OCI-LY7 (cell line): ENCODE measurements at regions not wholly inside any gene's neighbourhood (a gene's known extent, or its start where the extent isn't known, plus 50 kb on each side); places are given as distances from the start of the nearest gene placed in this dataset.

ENCODE experiments used
- BruUV-seq: library from RNA; stranded (reverse); fragments of 400-500 nt; replicated peaks from 2 replicates; lab custom pipeline; 2021; lab: Mats Ljungman, UMichigan
- CTCF ChIA-PET: fragments of 300-600 bp; sonication (Branson Sonifier 250); formaldehyde crosslinking; loops from one replicate; lab custom pipeline; 2022; ENCODE audit warnings: antibody characterized with exemption; ENCODE audit not compliant: unreplicated experiment; lab: Charles Lee
- POLR2A ChIA-PET: fragments of 300-600 bp; sonication (Branson Sonifier 250); formaldehyde crosslinking; loops from one replicate; lab custom pipeline; 2022; ENCODE audit warnings: antibody characterized with exemption; lab: Charles Lee
- DNase-seq: peaks from one replicate; pipeline ENCODE4 v3.0.0-alpha.2; 2015; ENCODE audit warnings: low spot score
- H2AFZ ChIP-seq: fragments of 200-600 bp; sonication (generic), shearing (Covaris generic); 2 replicates; pipeline ENCODE4 v1.6.1; 2014; ENCODE audit warnings: mild to moderate bottlenecking, antibody characterized with exemption, low read length, moderate library complexity
- H3K27ac ChIP-seq: fragments of 200-600 bp; sonication (generic); 2 replicates; pipeline ENCODE4 v1.5.1; 2014; ENCODE audit warnings: mixed run types, low read depth, mild to moderate bottlenecking, moderate library complexity, low read length, inconsistent platforms; ENCODE audit not compliant: poor library complexity, severe bottlenecking
- H3K36me3 ChIP-seq: fragments of 200-600 bp; sonication (generic); 2 replicates; pipeline ENCODE4 v1.6.1; 2014; ENCODE audit warnings: mild to moderate bottlenecking, antibody characterized with exemption, low read length, moderate library complexity, mixed read lengths; ENCODE audit not compliant: insufficient read depth
- H3K4me1 ChIP-seq: fragments of 200-600 bp; sonication (generic); 2 replicates; pipeline ENCODE4 v1.5.1; 2014; ENCODE audit warnings: mild to moderate bottlenecking, low read length; ENCODE audit not compliant: insufficient read depth, poor library complexity, severe bottlenecking
- H3K4me2 ChIP-seq: fragments of 200-600 bp; sonication (generic); 2 replicates; pipeline ENCODE4 v1.6.1; 2014; ENCODE audit warnings: mild to moderate bottlenecking, low read length
- H3K4me3 ChIP-seq: fragments of 200-600 bp; sonication (generic); 2 replicates; pipeline ENCODE4 v1.5.1; 2014; ENCODE audit warnings: mild to moderate bottlenecking, low read depth, low read length; ENCODE audit not compliant: poor library complexity, severe bottlenecking
- H3K79me2 ChIP-seq: fragments of 200-600 bp; sonication (generic); 2 replicates; pipeline ENCODE4 v1.6.1; 2016; ENCODE audit warnings: low read depth, mild to moderate bottlenecking, low read length, moderate library complexity, mixed read lengths; ENCODE audit not compliant: insufficient read depth
- H3K9me2 ChIP-seq: fragments of 200-600 bp; sonication (generic); 2 replicates; pipeline ENCODE4 v1.6.1; 2016; ENCODE audit warnings: mild to moderate bottlenecking, low read length, mixed read lengths; ENCODE audit not compliant: insufficient read depth
- H3K9me3 ChIP-seq: fragments of 200-600 bp; sonication (generic); 2 replicates; pipeline ENCODE4 v1.6.1; 2014; ENCODE audit warnings: mild to moderate bottlenecking, mixed run types, low read length, mixed read lengths
- H4K20me1 ChIP-seq: fragments of 200-600 bp; sonication (generic); 2 replicates; pipeline ENCODE4 v1.6.1; 2014; ENCODE audit warnings: mild to moderate bottlenecking, antibody characterized with exemption, low read length, moderate library complexity, mixed read lengths; ENCODE audit not compliant: insufficient read depth
- EZH2phosphoT487 ChIP-seq: fragments of 200-600 bp; sonication (generic); IDR thresholded peaks from 2 replicates; pipeline ENCODE4 v1.6.1; 2018; ENCODE audit warnings: low read depth, borderline replicate concordance, mild to moderate bottlenecking, mixed run types, antibody characterized with exemption, low read length, moderate library complexity, mixed read lengths
- intact Hi-C: fragments of 100-400 bp; cut with micrococcal nuclease; formaldehyde crosslinking; loops from one replicate; pipeline ENCODE4 v1.10.0; 2022; ENCODE audit not compliant: unreplicated experiment
- TF ChIP-seq, protein P1 (sequence below): fragments of 200-600 bp; sonication (generic); conservative IDR thresholded peaks from 2 replicates; pipeline ENCODE4 v1.5.1; 2014; ENCODE audit warnings: mild to moderate bottlenecking, antibody characterized with exemption, low read length, moderate library complexity, mixed read lengths

DNA sequence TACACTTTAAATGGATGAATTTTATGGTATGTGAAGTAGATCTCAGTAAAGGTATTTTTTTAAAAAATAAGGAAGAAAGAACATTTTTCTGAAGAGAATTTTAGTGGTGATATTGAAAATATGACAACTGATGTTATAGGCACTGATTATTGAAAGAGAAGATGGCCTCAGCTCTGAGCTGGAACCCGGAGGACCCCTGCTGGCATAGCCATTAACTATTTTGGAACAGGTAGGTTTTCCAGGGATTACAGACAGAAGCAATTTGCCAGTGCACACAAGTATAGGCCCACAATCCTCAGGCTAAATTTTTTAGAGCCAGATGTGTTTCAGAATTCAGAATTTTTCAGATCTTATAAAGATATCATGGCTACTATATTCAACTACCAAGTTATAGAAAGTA, 315.9 kb upstream of the GPR149 start:
- no peak for TF ChIP-seq EZH2phosphoT487
- TF ChIP-seq, protein P1, sequence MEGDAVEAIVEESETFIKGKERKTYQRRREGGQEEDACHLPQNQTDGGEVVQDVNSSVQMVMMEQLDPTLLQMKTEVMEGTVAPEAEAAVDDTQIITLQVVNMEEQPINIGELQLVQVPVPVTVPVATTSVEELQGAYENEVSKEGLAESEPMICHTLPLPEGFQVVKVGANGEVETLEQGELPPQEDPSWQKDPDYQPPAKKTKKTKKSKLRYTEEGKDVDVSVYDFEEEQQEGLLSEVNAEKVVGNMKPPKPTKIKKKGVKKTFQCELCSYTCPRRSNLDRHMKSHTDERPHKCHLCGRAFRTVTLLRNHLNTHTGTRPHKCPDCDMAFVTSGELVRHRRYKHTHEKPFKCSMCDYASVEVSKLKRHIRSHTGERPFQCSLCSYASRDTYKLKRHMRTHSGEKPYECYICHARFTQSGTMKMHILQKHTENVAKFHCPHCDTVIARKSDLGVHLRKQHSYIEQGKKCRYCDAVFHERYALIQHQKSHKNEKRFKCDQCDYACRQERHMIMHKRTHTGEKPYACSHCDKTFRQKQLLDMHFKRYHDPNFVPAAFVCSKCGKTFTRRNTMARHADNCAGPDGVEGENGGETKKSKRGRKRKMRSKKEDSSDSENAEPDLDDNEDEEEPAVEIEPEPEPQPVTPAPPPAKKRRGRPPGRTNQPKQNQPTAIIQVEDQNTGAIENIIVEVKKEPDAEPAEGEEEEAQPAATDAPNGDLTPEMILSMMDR, result peak; percentile 29; the same call in 1 of the 2 replicates
- DNase-seq, result no peak
- no peaks in the 10 kb centered on the region for H4K20me1 ChIP-seq
- H3K9me2 ChIP-seq, result no peaks in the 10 kb centered on the region
- CTCF ChIA-PET, result no interaction called here
- BruUV-seq, result no TSS peak
- H2AFZ ChIP-seq, result no peak overlapping the region
- H3K36me3 ChIP-seq, result no peaks in the 10 kb centered on the region
- H3K4me2 ChIP-seq, result no peak overlapping the region
- H3K4me1 ChIP-seq, result no peaks in the 10 kb centered on the region
- H3K4me3 ChIP-seq, result no peak overlapping the region
- H3K27ac ChIP-seq, result no peak overlapping the region
- no peaks in the 10 kb centered on the region for H3K9me3 ChIP-seq
- no peaks in the 10 kb centered on the region for H3K79me2 ChIP-seq
- POLR2A ChIA-PET, result no interaction called here
- intact Hi-C loops, result no loop called here

DNA sequence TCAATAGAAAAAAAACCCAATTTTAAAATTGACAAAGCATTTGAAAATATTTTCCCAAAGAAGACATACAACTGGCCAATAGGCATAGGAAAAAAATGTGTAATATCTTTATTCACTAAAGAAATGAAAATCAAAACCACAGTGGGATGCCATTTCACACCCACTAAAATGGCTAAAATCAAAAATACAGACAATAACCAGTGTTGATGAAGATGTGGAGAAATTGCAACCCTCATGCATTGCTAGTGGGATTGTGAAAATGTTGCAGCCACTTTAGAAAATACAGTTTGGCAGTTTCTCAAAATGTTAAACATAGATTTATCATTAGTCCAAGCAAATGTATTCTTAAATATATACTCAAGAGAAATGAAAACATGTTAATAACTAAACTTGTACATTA, 315.1 kb upstream of the GPR149 start:
- Histone ChIP-seq H2AFZ (no peak overlapping the region), H3K9me2 (no peaks in the 10 kb centered on the region), H3K4me3 (no peak overlapping the region), H3K36me3 (no peaks in the 10 kb centered on the region), H3K9me3 (no peaks in the 10 kb centered on the region), H4K20me1 (no peaks in the 10 kb centered on the region), H3K4me1 (no peaks in the 10 kb centered on the region), H3K27ac (no peak overlapping the region), H3K79me2 (no peaks in the 10 kb centered on the region), H3K4me2 (no peak overlapping the region)
- TF ChIP-seq, protein P1, result no peak
- TF ChIP-seq EZH2phosphoT487, result no peak
- DNase-seq, result no peak
- ChIA-PET POLR2A (no interaction called here), CTCF (no interaction called here)
- intact Hi-C loops, result no loop called here
- no TSS peak for BruUV-seq

DNA sequence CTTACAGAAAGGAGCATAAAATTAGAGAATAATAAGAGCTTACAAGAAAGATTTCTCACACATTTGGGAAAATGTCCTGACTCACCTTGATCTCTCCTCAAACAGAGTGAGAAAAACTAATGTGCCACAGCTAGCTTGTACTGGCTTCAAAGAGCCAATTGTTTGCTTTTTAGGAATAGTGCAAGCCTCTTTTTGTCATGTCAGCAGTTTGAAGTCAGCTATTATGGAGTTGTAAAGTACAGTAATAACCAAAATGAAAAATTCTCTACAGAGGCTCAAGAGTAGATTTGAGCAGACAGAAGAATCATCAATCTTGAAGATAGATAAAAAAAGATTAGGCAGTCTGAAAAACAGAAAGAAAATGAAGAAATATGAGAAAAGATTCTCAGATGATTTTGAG, 313.4 kb upstream of the GPR149 start:
- H3K4me3 ChIP-seq, result no peak overlapping the region
- BruUV-seq, result no TSS peak

More for the DNA sequence above, 313.4 kb upstream of the GPR149 start:
- H2AFZ ChIP-seq, result no peak overlapping the region
- no peaks in the 10 kb centered on the region for H3K4me1 ChIP-seq
- no peaks in the 10 kb centered on the region for H4K20me1 ChIP-seq
- H3K27ac ChIP-seq, result no peak overlapping the region
- TF ChIP-seq, protein P1, result no peak
- TF ChIP-seq EZH2phosphoT487, result no peak
- no peak overlapping the region for H3K4me2 ChIP-seq
- intact Hi-C loops, result no loop called here
- no peaks in the 10 kb centered on the region for H3K36me3 ChIP-seq
- H3K79me2 ChIP-seq, result no peaks in the 10 kb centered on the region
- no peaks in the 10 kb centered on the region for H3K9me2 ChIP-seq
- DNase-seq, result no peak
- no peaks in the 10 kb centered on the region for H3K9me3 ChIP-seq
- ChIA-PET POLR2A (no interaction called here), CTCF (no interaction called here)
